ENCODE measurements at regions not wholly inside any gene's neighbourhood (a gene's known extent, or its start where the extent isn't known, plus 50 kb on each side); places are given as distances from the start of the nearest gene placed in this dataset.
A peak's percentile ranks its signal among the peaks of the same experiment; 100 is the strongest.

- no peak for TF ChIP-seq CTCF (IDR thresholded peaks at IDR 0.05; ENCODE audit: insufficient read depth, low read length, poor library complexity, severe bottlenecking)
- no peak for TF ChIP-seq EZH2phosphoT487 (conservative IDR thresholded peaks at IDR 0.05; ENCODE audit: low read length)
- Histone ChIP-seq H3K27me3 (ENCODE audit: low read length) (no peaks in the 10 kb centered on the region), H3K9ac (ENCODE audit: low read length) (no peak overlapping the region), H3K79me2 (ENCODE audit: insufficient read depth, low read length) (no peaks in the 10 kb centered on the region), H3K4me2 (ENCODE audit: low read depth, low read length, poor library complexity, severe bottlenecking) (no peak overlapping the region), H4K20me1 (ENCODE audit: low read depth, low read length) (no peaks in the 10 kb centered on the region), H3F3A (ENCODE audit: insufficient read depth) (no peaks in the 10 kb centered on the region), H3K9me3 (ENCODE audit: insufficient read depth, low read length) (no peaks in the 10 kb centered on the region), H3K36me3 (ENCODE audit: low read length) (no peaks in the 10 kb centered on the region), H2AFZ (ENCODE audit: low read depth, low read length, severe bottlenecking) (no peak overlapping the region), H3K9me2 (replicated peaks; ENCODE audit: insufficient read depth, low read length) (no peaks in the 10 kb centered on the region), H3K4me3 (ENCODE audit: insufficient read depth, low read length, poor library complexity, severe bottlenecking) (no peak overlapping the region), H3K27ac (ENCODE audit: low read depth, low read length) (no peak overlapping the region)
These were observed 185.4 kb upstream of the KBTBD8 start for GRCh38 chr3:66812741-66813140.

- H3K9me3 ChIP-seq (ENCODE audit: insufficient read depth, low read length): no peaks in the 10 kb centered on the region
- no peaks in the 10 kb centered on the region for H3K9me2 ChIP-seq (replicated peaks; ENCODE audit: insufficient read depth, low read length)
- H3K36me3 ChIP-seq (ENCODE audit: low read length): no peaks in the 10 kb centered on the region
- H3K27ac ChIP-seq (ENCODE audit: low read depth, low read length): no peak overlapping the region
- H3K4me2 ChIP-seq (ENCODE audit: low read depth, low read length, poor library complexity, severe bottlenecking): no peak overlapping the region
- H3F3A ChIP-seq (ENCODE audit: insufficient read depth): no peaks in the 10 kb centered on the region
- H3K9ac ChIP-seq (ENCODE audit: low read length): no peak overlapping the region
- H3K27me3 ChIP-seq (ENCODE audit: low read length): no peaks in the 10 kb centered on the region
- TF ChIP-seq EZH2phosphoT487 (conservative IDR thresholded peaks at IDR 0.05; ENCODE audit: low read length) (no peak), CTCF (IDR thresholded peaks at IDR 0.05; ENCODE audit: insufficient read depth, low read length, poor library complexity, severe bottlenecking) (peak; percentile 28)
- no peaks in the 10 kb centered on the region for H3K79me2 ChIP-seq (ENCODE audit: insufficient read depth, low read length)
- no peaks in the 10 kb centered on the region for H4K20me1 ChIP-seq (ENCODE audit: low read depth, low read length)
- no peak overlapping the region for H3K4me3 ChIP-seq (ENCODE audit: insufficient read depth, low read length, poor library complexity, severe bottlenecking)
- H2AFZ ChIP-seq (ENCODE audit: low read depth, low read length, severe bottlenecking): no peak overlapping the region
These were observed 181.9 kb upstream of the KBTBD8 start for GRCh38 chr3:66816090-66816761.

- Histone ChIP-seq H3K9me2 (replicated peaks; ENCODE audit: insufficient read depth, low read length) (no peaks in the 10 kb centered on the region), H3K4me2 (ENCODE audit: low read depth, low read length, poor library complexity, severe bottlenecking) (no peak overlapping the region), H4K20me1 (ENCODE audit: low read depth, low read length) (no peaks in the 10 kb centered on the region), H3K36me3 (ENCODE audit: low read length) (no peaks in the 10 kb centered on the region), H3F3A (ENCODE audit: insufficient read depth) (no peaks in the 10 kb centered on the region), H3K27ac (ENCODE audit: low read depth, low read length) (no peak overlapping the region), H3K4me3 (ENCODE audit: insufficient read depth, low read length, poor library complexity, severe bottlenecking) (no peak overlapping the region), H3K27me3 (ENCODE audit: low read length) (no peaks in the 10 kb centered on the region), H3K79me2 (ENCODE audit: insufficient read depth, low read length) (no peaks in the 10 kb centered on the region), H3K9me3 (ENCODE audit: insufficient read depth, low read length) (no peaks in the 10 kb centered on the region), H3K9ac (ENCODE audit: low read length) (no peak overlapping the region), H2AFZ (ENCODE audit: low read depth, low read length, severe bottlenecking) (no peak overlapping the region)
- TF ChIP-seq CTCF (IDR thresholded peaks at IDR 0.05; ENCODE audit: insufficient read depth, low read length, poor library complexity, severe bottlenecking) (no peak), EZH2phosphoT487 (conservative IDR thresholded peaks at IDR 0.05; ENCODE audit: low read length) (no peak)
These were observed 180.1 kb upstream of the KBTBD8 start for GRCh38 chr3:66817951-66818557.

Measured in SU-DHL-6 (cell line).